ENCODE measurements at regions not wholly inside any gene's neighbourhood (a gene's known extent, or its start where the extent isn't known, plus 50 kb on each side); places are given as distances from the start of the nearest gene placed in this dataset.
"Not testable (repeated sequence)": the region's sequence is repeated elsewhere in the genome, so short reads cannot be mapped to it uniquely, and the experiment has no call there.

GRCh38 chr6:27826612-27826985 is 85.6 kb downstream of the OR2B2 start:
- TF ChIP-seq CTCF (conservative IDR thresholded peaks at IDR 0.05; ENCODE audit: low read depth, low read length); EZH2 (IDR thresholded peaks at IDR 0.05; ENCODE audit: low read length, unreplicated experiment): not testable (repeated sequence)

All from PC-3 (cell line).